HG03520 (cell line): ENCODE measurements at regions not wholly inside any gene's neighbourhood (a gene's known extent, or its start where the extent isn't known, plus 50 kb on each side); places are given as distances from the start of the nearest gene placed in this dataset.
"Not testable (repeated sequence)": the region's sequence is repeated elsewhere in the genome, so short reads cannot be mapped to it uniquely, and the experiment has no call there.

ENCODE experiments used
- ATAC-seq: cut with Tn5 transposase; IDR thresholded peaks from one replicate; pipeline ENCODE4 v1.9.1; 2021; ENCODE audit warnings: mild to moderate bottlenecking, moderate library complexity; ENCODE audit not compliant: unreplicated experiment

GRCh38 chr6:21769405-21769861 is 175.9 kb downstream of the SOX4 start:
- ATAC-seq, result no peak

GRCh38 chr6:21769968-21770367 is 176.4 kb downstream of the SOX4 start:
- ATAC-seq, result no peak

GRCh38 chr6:21771626-21772320 is 178.2 kb downstream of the SOX4 start:
- no peak for ATAC-seq

GRCh38 chr6:21772477-21772876 is 178.9 kb downstream of the SOX4 start:
- ATAC-seq, result no peak

GRCh38 chr6:21772884-21773575 is 179.5 kb downstream of the SOX4 start:
- no peak for ATAC-seq

- no peak for ATAC-seq
Observed at GRCh38 chr6:21773576-21773968, 180.0 kb downstream of the SOX4 start.

- ATAC-seq, result no peak
Observed at GRCh38 chr6:21777846-21778245, 184.3 kb downstream of the SOX4 start.

- no peak for ATAC-seq
Observed at GRCh38 chr6:21780141-21780540, 186.6 kb downstream of the SOX4 start.

- no peak for ATAC-seq
Observed at GRCh38 chr6:21780679-21781078, 187.1 kb downstream of the SOX4 start.

- no peak for ATAC-seq
Observed at GRCh38 chr6:21781128-21781527, 187.6 kb downstream of the SOX4 start.

GRCh38 chr6:21785164-21785563 is 191.6 kb downstream of the SOX4 start:
- ATAC-seq, result no peak

GRCh38 chr6:21791056-21791455 is 197.5 kb downstream of the SOX4 start:
- ATAC-seq, result no peak

GRCh38 chr6:21791581-21791980 is 198.0 kb downstream of the SOX4 start:
- ATAC-seq, result no peak

- ATAC-seq, result no peak
Observed at GRCh38 chr6:21792177-21792576, 198.6 kb downstream of the SOX4 start.

GRCh38 chr6:21796979-21797378 is 203.4 kb downstream of the SOX4 start:
- not testable (repeated sequence) for ATAC-seq

GRCh38 chr6:21798468-21798867 is 204.9 kb downstream of the SOX4 start:
- no peak for ATAC-seq

- ATAC-seq, result no peak
Observed at GRCh38 chr6:21800330-21800729, 206.8 kb downstream of the SOX4 start.

GRCh38 chr6:21800948-21801438 is 207.4 kb downstream of the SOX4 start:
- no peak for ATAC-seq

GRCh38 chr6:21801446-21802174 is 208.1 kb downstream of the SOX4 start:
- ATAC-seq, result no peak

GRCh38 chr6:21802175-21802822 is 208.7 kb downstream of the SOX4 start:
- ATAC-seq, result no peak

GRCh38 chr6:21804941-21805610 is 211.5 kb downstream of the SOX4 start:
- ATAC-seq, result no peak
